ENCODE measurements at regions not wholly inside any gene's neighbourhood (a gene's known extent, or its start where the extent isn't known, plus 50 kb on each side); places are given as distances from the start of the nearest gene placed in this dataset.
"Not testable (repeated sequence)": the region's sequence is repeated elsewhere in the genome, so short reads cannot be mapped to it uniquely, and the experiment has no call there.

- DNase-seq, result no peak
Observed at GRCh38 chr5:124538931-124539330, 207.5 kb downstream of the ZNF608 start.

GRCh38 chr5:124538191-124538590 is 208.2 kb downstream of the ZNF608 start:
- no peak for DNase-seq

DNA sequence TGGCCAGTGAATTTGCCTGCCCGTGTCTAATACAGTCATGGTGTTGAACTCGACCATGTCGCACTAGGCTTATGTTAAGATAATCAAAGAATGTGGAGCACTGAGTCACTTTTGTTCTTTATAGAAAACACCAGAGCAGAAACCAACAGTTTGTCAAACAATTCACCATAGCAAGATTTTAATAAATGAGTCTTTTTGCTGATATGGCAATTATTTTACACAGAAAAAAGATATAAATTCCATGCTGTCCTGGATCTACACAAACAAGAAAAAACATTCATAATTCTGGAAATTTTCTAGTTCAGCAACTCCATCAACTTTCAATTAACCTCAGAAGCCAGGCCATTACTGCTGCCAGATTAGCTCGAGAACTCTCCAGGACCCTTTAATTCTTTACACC is 208.9 kb downstream of the ZNF608 start:
- DNase-seq, result no peak

GRCh38 chr5:124537107-124537506 is 209.3 kb downstream of the ZNF608 start:
- no peak for DNase-seq

GRCh38 chr5:124536333-124536732 is 210.1 kb downstream of the ZNF608 start:
- no peak for DNase-seq

- DNase-seq, result no peak
Observed at GRCh38 chr5:124530916-124531315, 215.5 kb downstream of the ZNF608 start.

GRCh38 chr5:124528838-124529237 is 217.6 kb downstream of the ZNF608 start:
- DNase-seq, result no peak

GRCh38 chr5:124527220-124527991 is 219.0 kb downstream of the ZNF608 start:
- DNase-seq, result no peak

DNA sequence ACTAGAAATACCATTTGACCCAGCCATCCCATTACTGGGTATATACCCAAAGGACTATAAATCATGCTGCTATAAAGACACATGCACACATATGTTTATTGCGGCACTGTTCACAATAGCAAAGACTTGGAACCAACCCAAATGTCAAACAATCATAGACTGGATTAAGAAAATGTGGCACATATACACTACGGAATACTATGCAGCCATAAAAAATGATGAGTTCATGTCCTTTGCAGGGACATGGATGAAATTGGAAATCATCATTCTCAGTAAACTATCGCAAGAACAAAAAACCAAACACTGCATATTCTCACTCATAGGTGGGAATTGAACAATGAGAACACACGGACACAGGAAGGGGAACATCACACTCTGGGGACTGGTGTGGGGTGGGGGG is 220.4 kb downstream of the ZNF608 start:
- DNase-seq, result not testable (repeated sequence)

DNA sequence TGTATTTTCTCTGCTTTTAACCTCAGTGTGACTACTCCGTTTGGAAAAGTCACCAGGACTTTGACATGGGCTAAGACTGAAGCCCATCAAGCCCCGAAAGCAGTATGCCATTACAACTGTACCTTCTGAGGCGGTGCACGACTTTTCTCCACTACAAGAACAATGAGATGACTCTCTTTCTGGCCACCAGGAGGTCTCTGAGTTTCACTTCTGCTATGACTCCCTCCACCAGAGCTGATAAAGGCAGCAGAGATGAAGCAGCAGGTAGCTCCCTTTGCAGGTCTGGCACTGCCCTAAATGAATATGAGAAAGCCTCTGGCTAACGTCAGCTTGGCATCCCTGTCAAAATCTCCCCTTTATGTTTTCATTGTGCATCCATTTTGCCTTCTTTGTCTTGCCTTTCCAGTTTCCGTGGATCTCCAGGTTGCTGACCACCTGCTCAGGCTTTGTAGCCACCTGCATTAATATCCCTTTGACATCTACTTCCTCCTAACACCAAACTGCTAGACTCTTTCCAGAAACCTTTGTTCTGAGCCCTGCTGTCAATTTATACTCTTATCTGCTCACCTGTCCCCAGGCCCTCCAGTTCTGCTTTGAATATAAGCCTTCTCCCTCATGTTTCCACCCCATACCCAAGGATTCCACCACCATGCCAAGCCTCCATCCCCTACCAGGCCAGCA is 221.7 kb downstream of the ZNF608 start:
- no peak for DNase-seq

GRCh38 chr5:124523897-124524296 is 222.5 kb downstream of the ZNF608 start:
- DNase-seq, result no peak

GRCh38 chr5:124522992-124523391 is 223.4 kb downstream of the ZNF608 start:
- DNase-seq, result no peak

- no peak for DNase-seq
Observed at GRCh38 chr5:124521461-124522230, 224.8 kb downstream of the ZNF608 start.

DNA sequence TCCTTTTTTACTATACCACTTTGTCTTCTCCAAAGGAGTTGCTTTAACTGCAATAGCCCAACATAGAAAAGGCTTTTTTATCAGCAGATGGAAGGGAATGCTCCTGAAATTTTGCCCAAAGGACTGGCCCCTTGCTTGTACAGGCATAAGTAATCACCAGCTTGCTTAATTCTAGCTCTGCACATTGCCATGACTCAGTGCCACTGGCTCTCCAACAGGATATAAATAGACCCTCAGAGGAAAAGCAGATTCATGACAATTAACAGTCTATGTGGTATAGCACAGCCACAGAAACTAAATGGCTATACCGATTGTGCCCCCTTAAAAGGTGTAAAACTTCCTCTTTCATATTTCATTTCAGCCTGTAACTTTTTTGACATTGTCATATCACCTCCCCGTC is 227.0 kb downstream of the ZNF608 start:
- DNase-seq, result no peak

DNA sequence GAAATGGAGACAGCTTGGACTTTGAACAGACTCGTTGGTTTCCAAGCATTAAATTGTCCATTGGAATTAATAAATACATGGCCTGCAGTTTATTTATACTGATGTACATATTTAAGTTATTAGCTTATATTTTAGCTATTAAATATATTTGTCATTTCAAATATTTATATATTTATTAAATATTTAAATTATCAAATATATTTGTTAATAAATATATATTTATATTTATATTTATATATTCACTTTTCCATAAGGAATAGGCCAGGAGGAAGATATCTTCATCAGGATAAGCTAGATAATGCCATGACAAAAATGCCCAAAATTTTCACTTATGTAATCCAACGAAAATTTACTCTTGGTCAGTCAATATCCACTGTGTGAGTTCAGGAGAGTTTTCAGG is 229.9 kb downstream of the ZNF608 start:
- DNase-seq, result no peak

GRCh38 chr5:124515497-124516245 is 230.8 kb downstream of the ZNF608 start:
- no peak for DNase-seq

- DNase-seq, result no peak
Observed at GRCh38 chr5:124514956-124515355, 231.5 kb downstream of the ZNF608 start.

- DNase-seq, result no peak
Observed at GRCh38 chr5:124512952-124513632, 233.3 kb downstream of the ZNF608 start.

DNA sequence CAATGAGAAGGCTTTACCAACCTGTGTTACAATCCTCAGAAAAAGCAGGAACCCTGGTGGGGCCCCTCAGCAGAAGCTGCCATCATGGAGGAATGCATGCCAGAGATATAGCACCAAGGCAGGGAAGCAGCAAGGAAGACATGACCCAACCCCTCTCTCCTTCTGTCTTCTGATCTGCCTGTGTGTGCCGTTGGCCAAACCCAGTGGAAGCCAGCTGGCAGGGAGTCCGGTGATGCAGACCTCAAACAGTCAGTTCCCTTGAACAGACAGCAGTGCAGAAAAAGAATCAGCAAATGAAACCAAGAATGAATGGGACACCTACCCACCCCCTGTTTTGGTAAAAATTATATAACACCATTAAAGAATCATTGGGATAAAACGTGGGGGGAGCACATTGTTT is 234.2 kb downstream of the ZNF608 start:
- no peak for DNase-seq

GRCh38 chr5:124511791-124512190 is 234.6 kb downstream of the ZNF608 start:
- DNase-seq, result no peak

GRCh38 chr5:124507688-124508087 is 238.8 kb downstream of the ZNF608 start:
- no peak for DNase-seq
